IPS-15b (cell line): ENCODE measurements at regions not wholly inside any gene's neighbourhood (a gene's known extent, or its start where the extent isn't known, plus 50 kb on each side); places are given as distances from the start of the nearest gene placed in this dataset.

ENCODE experiments used
- H3K27me3 ChIP-seq: one replicate; pipeline ENCODE4 v1.6.1; 2013; ENCODE audit warnings: low read length; ENCODE audit not compliant: control insufficient read depth, insufficient read depth
- H3K36me3 ChIP-seq: one replicate; pipeline ENCODE4 v1.6.1; 2013; ENCODE audit warnings: low read length; ENCODE audit not compliant: control insufficient read depth, insufficient read depth
- H3K4me1 ChIP-seq: one replicate; pipeline ENCODE4 v1.6.1; 2013; ENCODE audit warnings: mild to moderate bottlenecking, low read length; ENCODE audit not compliant: control insufficient read depth, insufficient read depth
- H3K4me3 ChIP-seq: one replicate; pipeline ENCODE4 v1.5.1; 2013; ENCODE audit warnings: low read depth, low read length
- H3K9ac ChIP-seq: one replicate; pipeline ENCODE4 v1.6.1; 2013; ENCODE audit warnings: low read depth, mild to moderate bottlenecking, low read length
- H3K9me3 ChIP-seq: one replicate; pipeline ENCODE4 v1.6.1; 2013; ENCODE audit warnings: mild to moderate bottlenecking, low read length; ENCODE audit not compliant: control insufficient read depth, insufficient read depth

DNA sequence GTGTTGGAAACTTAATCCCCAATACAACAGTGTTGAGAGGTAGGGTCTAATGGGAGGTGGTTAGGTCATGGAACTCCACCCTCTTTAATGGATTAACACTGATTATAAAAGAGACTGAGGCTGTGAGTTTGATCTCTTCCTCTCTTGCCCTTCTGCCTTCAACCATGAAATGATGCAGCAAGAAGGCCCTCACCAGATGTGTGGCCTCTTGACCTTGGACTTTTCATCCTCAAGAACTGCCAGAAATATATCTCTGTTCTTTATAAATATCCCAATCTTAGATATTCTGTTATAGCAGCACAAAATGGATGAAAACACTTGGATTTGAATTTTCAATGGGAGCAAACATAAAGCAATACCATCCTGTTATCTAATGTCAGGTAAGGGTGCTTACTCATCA is 67.6 kb downstream of the NMUR2 start:
- H3K9ac ChIP-seq: no peak overlapping the region
- no peaks in the 10 kb centered on the region for H3K36me3 ChIP-seq
- H3K4me3 ChIP-seq: no peak overlapping the region
- no peaks in the 10 kb centered on the region for H3K4me1 ChIP-seq
- H3K9me3 ChIP-seq: no peaks in the 10 kb centered on the region
- H3K27me3 ChIP-seq: no peaks in the 10 kb centered on the region

GRCh38 chr5:152335461-152335860 is 69.6 kb downstream of the NMUR2 start:
- Histone ChIP-seq H3K4me3 (no peak overlapping the region), H3K9me3 (no peaks in the 10 kb centered on the region), H3K27me3 (no peaks in the 10 kb centered on the region), H3K36me3 (no peaks in the 10 kb centered on the region), H3K9ac (no peak overlapping the region), H3K4me1 (no peaks in the 10 kb centered on the region)

- Histone ChIP-seq H3K36me3 (no peaks in the 10 kb centered on the region), H3K27me3 (no peaks in the 10 kb centered on the region), H3K9ac (no peak overlapping the region), H3K9me3 (no peaks in the 10 kb centered on the region), H3K4me3 (no peak overlapping the region), H3K4me1 (no peaks in the 10 kb centered on the region)
These were observed 72.2 kb downstream of the NMUR2 start for GRCh38 chr5:152332716-152333460.

- Histone ChIP-seq H3K9me3 (no peaks in the 10 kb centered on the region), H3K9ac (no peak overlapping the region), H3K27me3 (no peaks in the 10 kb centered on the region), H3K4me1 (no peaks in the 10 kb centered on the region), H3K4me3 (no peak overlapping the region), H3K36me3 (no peaks in the 10 kb centered on the region)
These were observed 73.4 kb downstream of the NMUR2 start for GRCh38 chr5:152331718-152332117.

GRCh38 chr5:152331006-152331405 is 74.1 kb downstream of the NMUR2 start:
- no peak overlapping the region for H3K9ac ChIP-seq
- H3K4me3 ChIP-seq: no peak overlapping the region
- H3K27me3 ChIP-seq: no peaks in the 10 kb centered on the region
- no peaks in the 10 kb centered on the region for H3K9me3 ChIP-seq
- no peaks in the 10 kb centered on the region for H3K4me1 ChIP-seq
- no peaks in the 10 kb centered on the region for H3K36me3 ChIP-seq

DNA sequence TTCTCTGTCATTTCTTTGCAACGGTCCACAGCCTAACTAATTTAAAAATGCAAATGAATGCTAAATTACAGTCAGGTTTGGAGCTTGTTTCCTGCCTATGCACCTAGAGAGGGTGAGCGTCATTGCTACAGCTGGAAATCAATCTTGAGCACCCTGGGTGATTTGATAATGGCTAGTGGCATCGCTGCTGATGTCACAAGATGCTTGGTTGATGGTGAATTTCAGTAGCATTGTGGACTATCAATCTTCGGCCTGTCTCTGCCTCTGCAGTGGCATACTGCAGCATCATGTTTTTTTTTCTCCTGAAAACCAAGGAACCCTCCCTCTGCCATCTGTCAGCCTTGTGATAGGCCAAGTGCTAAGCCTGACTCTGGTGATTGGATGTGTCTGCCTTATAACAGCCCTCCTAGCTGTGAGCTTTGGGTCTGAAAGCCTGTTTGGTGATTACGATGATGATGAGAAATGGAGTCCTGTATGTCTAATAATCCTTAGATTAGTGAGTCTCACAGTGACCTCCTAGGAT is 75.3 kb downstream of the NMUR2 start:
- Histone ChIP-seq H3K27me3 (no peaks in the 10 kb centered on the region), H3K36me3 (no peaks in the 10 kb centered on the region), H3K4me1 (no peaks in the 10 kb centered on the region), H3K4me3 (no peak overlapping the region), H3K9me3 (no peaks in the 10 kb centered on the region), H3K9ac (no peak overlapping the region)

- H3K9me3 ChIP-seq: no peaks in the 10 kb centered on the region
- H3K4me3 ChIP-seq: no peak overlapping the region
- H3K4me1 ChIP-seq: no peaks in the 10 kb centered on the region
- no peaks in the 10 kb centered on the region for H3K36me3 ChIP-seq
- no peak overlapping the region for H3K9ac ChIP-seq
- H3K27me3 ChIP-seq: no peaks in the 10 kb centered on the region
These were observed 75.9 kb downstream of the NMUR2 start for GRCh38 chr5:152329207-152329606.

- Histone ChIP-seq H3K4me3 (no peak overlapping the region), H3K9ac (no peak overlapping the region), H3K9me3 (no peaks in the 10 kb centered on the region), H3K27me3 (no peaks in the 10 kb centered on the region), H3K4me1 (no peaks in the 10 kb centered on the region), H3K36me3 (no peaks in the 10 kb centered on the region)
These were observed 89.1 kb downstream of the NMUR2 start for GRCh38 chr5:152315942-152316341.

- H3K27me3 ChIP-seq: no peaks in the 10 kb centered on the region
- no peaks in the 10 kb centered on the region for H3K36me3 ChIP-seq
- no peak overlapping the region for H3K4me3 ChIP-seq
- no peak overlapping the region for H3K9ac ChIP-seq
- H3K9me3 ChIP-seq: no peaks in the 10 kb centered on the region
- H3K4me1 ChIP-seq: no peaks in the 10 kb centered on the region
These were observed 90.8 kb downstream of the NMUR2 start for GRCh38 chr5:152314196-152314829.

- Histone ChIP-seq H3K4me3 (no peak overlapping the region), H3K9ac (no peak overlapping the region), H3K9me3 (no peaks in the 10 kb centered on the region), H3K36me3 (no peaks in the 10 kb centered on the region), H3K4me1 (no peaks in the 10 kb centered on the region), H3K27me3 (no peaks in the 10 kb centered on the region)
These were observed 95.1 kb downstream of the NMUR2 start for GRCh38 chr5:152309926-152310450.

DNA sequence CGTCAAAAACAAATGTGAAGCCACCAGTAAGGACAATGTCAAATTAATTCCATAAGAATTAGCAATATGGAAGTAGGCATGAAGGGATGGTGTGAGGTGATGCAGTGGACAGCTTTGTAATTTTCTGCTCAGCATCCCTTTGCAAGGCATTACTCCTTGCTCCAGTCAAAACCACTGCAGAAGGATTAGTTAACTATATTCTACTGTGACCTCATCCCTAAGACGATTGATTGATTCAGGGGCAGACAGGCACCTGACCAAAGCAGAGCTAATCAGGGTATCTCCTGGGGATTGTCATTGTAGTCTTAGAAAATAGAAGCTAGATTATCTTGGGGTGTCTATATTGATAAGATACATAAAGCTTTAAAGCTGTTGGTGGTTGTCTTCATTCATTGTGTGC is 98.7 kb downstream of the NMUR2 start:
- no peaks in the 10 kb centered on the region for H3K4me1 ChIP-seq
- no peak overlapping the region for H3K4me3 ChIP-seq
- H3K36me3 ChIP-seq: no peaks in the 10 kb centered on the region
- no peak overlapping the region for H3K9ac ChIP-seq
- no peaks in the 10 kb centered on the region for H3K9me3 ChIP-seq
- no peaks in the 10 kb centered on the region for H3K27me3 ChIP-seq

DNA sequence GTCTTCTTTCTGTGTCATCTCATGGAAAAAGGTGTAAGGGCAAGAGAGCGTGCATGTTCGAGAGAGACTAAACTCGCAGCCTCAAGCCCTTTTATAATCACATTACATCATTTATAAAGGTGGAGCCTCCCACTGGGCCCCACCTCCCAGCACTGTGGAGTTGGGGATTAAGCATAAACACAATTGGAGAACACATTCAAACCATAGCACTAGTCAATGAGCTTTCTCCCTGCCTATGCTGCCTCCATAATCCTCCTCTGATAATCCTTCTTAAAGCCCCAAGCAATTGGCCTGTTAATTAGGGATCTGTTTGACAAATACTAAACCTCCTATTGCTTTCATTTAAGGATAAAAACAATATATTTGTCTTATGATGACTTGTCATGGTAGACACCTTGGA is 99.6 kb downstream of the NMUR2 start:
- no peaks in the 10 kb centered on the region for H3K27me3 ChIP-seq
- no peak overlapping the region for H3K9ac ChIP-seq
- no peaks in the 10 kb centered on the region for H3K36me3 ChIP-seq
- H3K4me1 ChIP-seq: no peaks in the 10 kb centered on the region
- no peak overlapping the region for H3K4me3 ChIP-seq
- H3K9me3 ChIP-seq: no peaks in the 10 kb centered on the region
